Esophagus muscularis mucosa (tissue), 4 donors: ENCODE measurements at regions not wholly inside any gene's neighbourhood (a gene's known extent, or its start where the extent isn't known, plus 50 kb on each side); places are given as distances from the start of the nearest gene placed in this dataset.

Source experiments
- EP300 ChIP-seq: sonication (generic); formaldehyde crosslinking; IDR thresholded peaks from one replicate; pipeline ENCODE4 v1.6.1; 2017; ENCODE audit warnings: antibody characterized with exemption
- POLR2A ChIP-seq: fragments of 450-650 bp; IDR thresholded peaks from one replicate; pipeline ENCODE4 v1.6.1; 2017; ENCODE audit warnings: antibody characterized with exemption, moderate library complexity, mild to moderate bottlenecking, low read depth
- POLR2AphosphoS5 ChIP-seq, 2 donors: sonication (generic); formaldehyde crosslinking; IDR thresholded peaks; one replicate each; pipeline ENCODE4 v1.6.1; 2017; ENCODE audit warnings: antibody characterized with exemption in 2 of 2
- TF ChIP-seq, protein P1 (sequence below), 3 experiments: fragments of 200-600 bp in 2 of 3; fragments of 450-650 bp in 1 of 3; sonication (generic) in 2 of 3; IDR thresholded peaks; one replicate each; pipeline ENCODE4 v1.5.1; 2017 to 2019; ENCODE audit warnings: antibody characterized with exemption in 3 of 3, mild to moderate bottlenecking in 2 of 3, moderate library complexity in 1 of 3

- TF ChIP-seq POLR2A (no peak), POLR2AphosphoS5 (IDR thresholded peaks at IDR 0.05) (no peak), EP300 (no peak)
- TF ChIP-seq, protein P1, sequence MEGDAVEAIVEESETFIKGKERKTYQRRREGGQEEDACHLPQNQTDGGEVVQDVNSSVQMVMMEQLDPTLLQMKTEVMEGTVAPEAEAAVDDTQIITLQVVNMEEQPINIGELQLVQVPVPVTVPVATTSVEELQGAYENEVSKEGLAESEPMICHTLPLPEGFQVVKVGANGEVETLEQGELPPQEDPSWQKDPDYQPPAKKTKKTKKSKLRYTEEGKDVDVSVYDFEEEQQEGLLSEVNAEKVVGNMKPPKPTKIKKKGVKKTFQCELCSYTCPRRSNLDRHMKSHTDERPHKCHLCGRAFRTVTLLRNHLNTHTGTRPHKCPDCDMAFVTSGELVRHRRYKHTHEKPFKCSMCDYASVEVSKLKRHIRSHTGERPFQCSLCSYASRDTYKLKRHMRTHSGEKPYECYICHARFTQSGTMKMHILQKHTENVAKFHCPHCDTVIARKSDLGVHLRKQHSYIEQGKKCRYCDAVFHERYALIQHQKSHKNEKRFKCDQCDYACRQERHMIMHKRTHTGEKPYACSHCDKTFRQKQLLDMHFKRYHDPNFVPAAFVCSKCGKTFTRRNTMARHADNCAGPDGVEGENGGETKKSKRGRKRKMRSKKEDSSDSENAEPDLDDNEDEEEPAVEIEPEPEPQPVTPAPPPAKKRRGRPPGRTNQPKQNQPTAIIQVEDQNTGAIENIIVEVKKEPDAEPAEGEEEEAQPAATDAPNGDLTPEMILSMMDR (IDR thresholded peaks at IDR 0.05) = no peak
Observed at GRCh38 chr2:43085505-43085904, 140.9 kb downstream of the ZFP36L2 start.
